Gastrocnemius medialis (tissue), 4 donors: ENCODE measurements at regions not wholly inside any gene's neighbourhood (a gene's known extent, or its start where the extent isn't known, plus 50 kb on each side); places are given as distances from the start of the nearest gene placed in this dataset.

ENCODE experiments used
- POLR2A ChIP-seq, 2 donors: fragments of 450-650 bp; IDR thresholded peaks; one replicate each; pipeline ENCODE4 v1.6.1; 2017; ENCODE audit warnings: antibody characterized with exemption in 2 of 2, mild to moderate bottlenecking in 2 of 2, moderate library complexity in 2 of 2
- TF ChIP-seq, protein P1 (sequence below), 5 experiments: fragments of 450-650 bp in 3 of 5; fragments of 200-600 bp in 2 of 5; sonication (generic) in 2 of 5; IDR thresholded peaks in 4 of 5; conservative IDR thresholded peaks in 1 of 5; 1 replicate in 4 of 5; 2 replicates in 1 of 5; pipeline ENCODE4 v1.5.1; 2016 to 2019; ENCODE audit warnings: antibody characterized with exemption in 5 of 5, mild to moderate bottlenecking in 3 of 5, moderate library complexity in 3 of 5

GRCh38 chr4:1571165-1572009 lies 112.7 kb downstream of the FAM53A start:
- TF ChIP-seq, protein P1, sequence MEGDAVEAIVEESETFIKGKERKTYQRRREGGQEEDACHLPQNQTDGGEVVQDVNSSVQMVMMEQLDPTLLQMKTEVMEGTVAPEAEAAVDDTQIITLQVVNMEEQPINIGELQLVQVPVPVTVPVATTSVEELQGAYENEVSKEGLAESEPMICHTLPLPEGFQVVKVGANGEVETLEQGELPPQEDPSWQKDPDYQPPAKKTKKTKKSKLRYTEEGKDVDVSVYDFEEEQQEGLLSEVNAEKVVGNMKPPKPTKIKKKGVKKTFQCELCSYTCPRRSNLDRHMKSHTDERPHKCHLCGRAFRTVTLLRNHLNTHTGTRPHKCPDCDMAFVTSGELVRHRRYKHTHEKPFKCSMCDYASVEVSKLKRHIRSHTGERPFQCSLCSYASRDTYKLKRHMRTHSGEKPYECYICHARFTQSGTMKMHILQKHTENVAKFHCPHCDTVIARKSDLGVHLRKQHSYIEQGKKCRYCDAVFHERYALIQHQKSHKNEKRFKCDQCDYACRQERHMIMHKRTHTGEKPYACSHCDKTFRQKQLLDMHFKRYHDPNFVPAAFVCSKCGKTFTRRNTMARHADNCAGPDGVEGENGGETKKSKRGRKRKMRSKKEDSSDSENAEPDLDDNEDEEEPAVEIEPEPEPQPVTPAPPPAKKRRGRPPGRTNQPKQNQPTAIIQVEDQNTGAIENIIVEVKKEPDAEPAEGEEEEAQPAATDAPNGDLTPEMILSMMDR (IDR thresholded peaks at IDR 0.05 in 4 of 5, conservative IDR thresholded peaks at IDR 0.05 in 1 of 5), result no peak
- TF ChIP-seq POLR2A (IDR thresholded peaks at IDR 0.05), result no peak
